ENCODE measurements at regions not wholly inside any gene's neighbourhood (a gene's known extent, or its start where the extent isn't known, plus 50 kb on each side); places are given as distances from the start of the nearest gene placed in this dataset.

DNA sequence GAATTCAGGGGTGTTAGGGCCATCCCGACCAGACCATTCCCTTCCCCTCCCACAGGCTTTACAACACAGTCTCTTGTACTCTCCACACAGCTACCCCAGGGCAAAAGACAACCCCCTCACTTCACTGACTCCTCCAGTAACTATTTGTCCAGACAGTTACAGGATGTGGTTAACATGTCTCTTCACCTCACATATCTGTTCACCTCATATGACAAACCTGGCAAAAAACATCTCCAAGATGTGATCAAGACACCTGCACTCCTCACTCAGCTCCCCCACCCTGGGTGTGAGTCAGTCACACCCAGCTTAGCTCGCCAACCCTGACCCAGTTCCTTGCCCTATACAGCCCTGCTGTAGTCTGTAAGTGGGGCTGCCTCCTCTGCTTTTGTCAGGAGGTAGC is 490.5 kb upstream of the CHRM3 start:
- DNase-seq, result no peak

DNA sequence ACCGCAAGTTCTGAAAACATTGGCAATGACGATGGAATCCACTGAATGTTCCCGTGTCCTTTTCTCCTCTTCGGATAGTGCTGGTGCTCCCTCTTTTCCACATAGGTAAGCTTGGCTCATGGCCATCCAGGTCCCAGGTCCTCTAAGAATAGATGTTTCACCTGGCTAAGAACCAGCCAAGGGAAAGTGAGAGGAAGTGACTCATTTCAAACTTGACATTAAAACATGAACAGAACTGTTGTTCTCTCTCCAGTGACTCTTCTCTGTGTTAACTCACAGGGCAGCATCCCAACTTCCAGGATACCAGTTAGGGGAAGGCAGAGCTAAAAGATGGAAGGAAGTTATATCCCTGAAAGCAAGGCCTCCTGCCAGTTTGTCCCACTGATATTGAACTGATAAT is 493.8 kb upstream of the CHRM3 start:
- no peak for DNase-seq

DNA sequence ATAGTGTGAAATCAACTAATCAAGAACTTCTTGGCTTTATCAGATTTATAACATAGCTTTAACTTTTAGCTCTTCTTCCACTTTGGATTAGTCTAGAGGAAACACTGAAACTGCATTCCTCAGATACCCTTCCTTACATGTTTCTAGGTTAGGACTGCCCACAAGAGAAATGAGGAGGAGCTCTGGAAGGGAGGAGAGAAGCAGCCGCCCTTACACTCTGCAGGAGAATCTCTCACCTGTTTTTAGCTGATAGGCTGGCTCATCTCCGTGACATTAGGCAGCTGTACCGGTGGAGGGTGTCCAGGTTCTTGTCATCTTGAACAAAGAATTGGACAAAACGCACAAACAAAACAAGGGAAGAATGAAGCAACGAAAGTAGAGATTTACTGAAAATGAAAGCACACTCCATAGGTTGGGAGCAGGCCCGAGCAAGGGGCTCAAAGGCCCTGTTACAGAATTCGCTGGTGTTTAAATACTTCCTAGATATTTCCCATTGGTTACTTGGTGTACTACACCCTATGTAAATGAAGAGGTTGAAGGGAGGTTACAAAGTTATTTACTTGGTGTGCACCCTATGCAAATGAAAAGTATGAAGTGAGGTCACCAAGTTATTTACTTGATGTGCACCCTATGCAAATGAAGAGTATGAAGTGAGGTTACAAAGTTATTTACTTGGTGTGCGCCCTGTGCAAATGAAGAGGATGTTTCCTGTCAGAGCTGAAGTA is 524.9 kb upstream of the CHRM3 start:
- no peak for DNase-seq

DNA sequence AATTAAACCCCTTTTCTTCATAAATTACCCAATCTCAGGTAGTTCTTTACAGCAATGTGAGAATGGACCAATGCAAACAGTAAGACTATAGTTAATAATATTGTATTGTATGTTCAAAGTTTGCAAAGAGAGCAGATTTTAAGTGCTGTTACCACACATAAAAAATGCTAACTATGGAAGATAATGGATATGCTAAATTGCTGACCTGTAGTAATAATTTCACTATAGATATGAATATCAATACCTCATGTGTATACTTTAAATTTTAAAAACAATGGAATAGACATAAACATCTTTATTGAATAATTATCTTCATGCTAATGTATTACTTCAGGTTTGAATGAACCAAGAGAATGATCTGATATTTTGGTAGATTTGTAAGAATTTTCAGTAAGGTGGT is 552.4 kb upstream of the CHRM3 start:
- DNase-seq, result no peak

DNA sequence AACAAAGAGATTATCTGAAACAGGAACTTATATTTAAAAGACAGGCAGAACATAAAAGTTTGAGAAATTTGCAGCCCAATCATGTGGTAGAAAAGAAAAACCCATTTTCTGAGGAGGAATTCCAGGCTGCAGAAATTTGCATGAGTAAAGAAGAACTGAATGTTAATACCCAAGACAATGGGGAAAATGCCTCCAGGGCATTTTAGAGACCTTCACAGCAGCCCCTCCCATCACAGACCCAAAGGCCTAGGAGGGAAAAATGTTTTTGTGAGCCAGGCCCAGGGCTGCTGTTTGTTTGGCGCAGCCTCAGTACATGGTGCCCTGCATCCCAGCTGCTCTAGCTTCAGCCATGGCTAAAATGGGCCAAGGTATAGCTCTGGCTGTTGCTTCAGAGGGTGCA is 554.3 kb upstream of the CHRM3 start:
- no peak for DNase-seq

DNA sequence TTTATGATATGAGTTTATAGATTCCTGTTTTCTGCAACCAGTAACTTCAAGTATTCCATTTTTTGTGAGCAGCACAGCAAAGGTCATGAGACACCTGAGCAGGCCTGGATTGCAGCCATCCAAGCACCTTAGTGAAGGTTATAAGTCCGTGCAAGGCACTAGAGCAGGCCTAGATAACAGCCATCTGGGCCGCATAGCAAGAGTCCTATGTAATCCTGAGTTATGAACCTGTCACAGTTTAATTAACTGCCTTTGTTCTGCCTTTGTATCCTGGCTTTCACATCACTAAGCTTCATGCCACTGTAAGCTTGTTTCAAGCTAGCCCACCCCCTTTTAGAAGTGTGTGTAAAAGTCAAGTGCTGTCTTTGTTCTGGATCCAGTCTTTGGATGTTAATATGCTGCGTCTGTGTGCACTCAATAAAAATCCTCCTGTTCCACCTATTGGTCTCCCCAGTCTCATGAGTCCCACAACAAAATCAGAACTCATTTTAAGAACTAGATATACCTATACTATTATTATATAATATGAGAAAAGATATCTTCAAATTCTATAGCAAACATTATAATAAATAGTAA is 556.2 kb upstream of the CHRM3 start:
- no peak for DNase-seq

DNA sequence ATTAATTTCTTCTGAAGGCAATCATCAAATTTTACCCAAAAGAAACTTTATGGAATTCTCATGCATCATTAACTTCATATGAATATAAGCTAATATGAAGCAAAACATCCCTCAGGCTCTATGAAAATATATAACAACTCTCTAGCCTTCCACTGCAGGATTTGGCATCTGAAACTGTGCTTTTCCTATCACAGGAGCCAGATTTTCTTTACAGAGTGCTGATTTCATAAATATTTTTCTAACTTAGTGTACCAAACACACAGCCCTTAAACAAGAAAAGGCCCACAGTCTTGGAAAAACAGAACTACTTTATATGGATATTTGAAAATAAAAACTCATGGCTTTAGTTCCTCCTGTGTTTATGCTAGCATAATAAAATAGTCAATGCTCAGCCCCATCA is 559.5 kb upstream of the CHRM3 start:
- no peak for DNase-seq

DNA sequence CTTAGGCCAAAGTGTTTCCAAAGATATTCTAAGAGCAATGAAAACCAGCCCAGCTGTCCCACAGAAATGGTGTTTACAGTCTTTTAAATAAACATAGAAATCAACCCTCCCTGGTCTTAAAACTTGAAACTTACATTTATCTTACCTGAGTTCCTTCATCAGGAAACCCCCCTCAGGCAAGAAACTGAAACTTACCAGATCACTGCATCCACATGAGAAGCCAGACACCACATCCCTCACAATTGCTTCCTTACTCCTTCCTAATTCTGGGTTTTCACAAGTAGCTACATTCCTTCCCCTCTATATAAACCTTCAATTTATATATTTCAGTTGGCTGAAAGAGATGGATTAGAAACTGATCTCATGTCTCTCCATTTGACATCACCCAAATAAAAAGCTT is 563.0 kb upstream of the CHRM3 start:
- no peak for DNase-seq

DNA sequence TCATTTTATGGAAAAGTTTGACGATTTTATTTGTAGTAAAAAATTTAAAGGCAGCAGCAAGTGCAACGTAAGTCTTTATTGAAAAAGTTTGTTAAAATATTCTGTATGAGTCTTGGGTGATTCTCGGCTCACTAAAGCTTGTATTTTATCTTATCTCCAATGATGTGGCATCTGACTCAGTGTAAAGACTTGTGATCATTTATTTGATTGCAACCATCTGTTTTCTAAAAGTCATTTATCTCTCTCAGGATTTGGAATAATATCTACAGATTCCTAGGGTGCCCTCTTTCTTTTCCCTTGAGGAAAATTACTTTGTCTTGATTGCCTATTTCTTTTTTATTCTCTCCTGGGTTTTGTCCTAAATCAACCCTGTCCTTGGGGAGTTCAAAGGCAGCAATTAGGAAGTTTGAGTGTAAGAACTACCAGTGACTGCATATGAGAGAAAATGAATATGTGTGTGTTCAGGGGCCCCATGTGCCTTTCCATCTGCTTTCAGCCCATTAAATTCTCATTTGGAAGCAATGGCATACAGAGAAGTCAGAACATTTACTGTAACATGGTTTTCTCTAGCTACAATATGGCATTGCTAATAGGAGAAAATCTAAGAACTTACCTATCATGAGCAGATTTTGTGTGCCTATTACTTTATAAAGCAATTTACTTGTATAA is 575.0 kb upstream of the CHRM3 start:
- DNase-seq, result no peak

DNA sequence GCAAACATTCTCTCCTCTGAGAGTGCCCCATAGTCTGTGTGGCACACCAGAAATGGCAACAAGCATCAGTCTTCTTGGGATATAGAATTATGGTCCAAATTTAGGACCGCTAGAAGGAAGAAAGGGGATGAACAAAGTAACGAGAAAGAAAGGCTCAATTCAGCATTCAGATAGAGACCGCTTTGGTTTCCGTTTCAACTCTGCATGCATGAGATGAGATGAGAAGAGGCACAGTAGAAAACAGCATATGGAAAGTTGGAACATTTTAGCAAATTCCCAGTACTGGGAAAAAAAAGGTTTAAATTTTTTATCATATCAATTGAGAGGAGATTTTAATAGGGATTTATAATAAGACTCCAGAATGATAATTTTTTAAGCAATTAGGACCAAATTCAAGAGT is 595.5 kb upstream of the CHRM3 start:
- DNase-seq, result no peak

DNA sequence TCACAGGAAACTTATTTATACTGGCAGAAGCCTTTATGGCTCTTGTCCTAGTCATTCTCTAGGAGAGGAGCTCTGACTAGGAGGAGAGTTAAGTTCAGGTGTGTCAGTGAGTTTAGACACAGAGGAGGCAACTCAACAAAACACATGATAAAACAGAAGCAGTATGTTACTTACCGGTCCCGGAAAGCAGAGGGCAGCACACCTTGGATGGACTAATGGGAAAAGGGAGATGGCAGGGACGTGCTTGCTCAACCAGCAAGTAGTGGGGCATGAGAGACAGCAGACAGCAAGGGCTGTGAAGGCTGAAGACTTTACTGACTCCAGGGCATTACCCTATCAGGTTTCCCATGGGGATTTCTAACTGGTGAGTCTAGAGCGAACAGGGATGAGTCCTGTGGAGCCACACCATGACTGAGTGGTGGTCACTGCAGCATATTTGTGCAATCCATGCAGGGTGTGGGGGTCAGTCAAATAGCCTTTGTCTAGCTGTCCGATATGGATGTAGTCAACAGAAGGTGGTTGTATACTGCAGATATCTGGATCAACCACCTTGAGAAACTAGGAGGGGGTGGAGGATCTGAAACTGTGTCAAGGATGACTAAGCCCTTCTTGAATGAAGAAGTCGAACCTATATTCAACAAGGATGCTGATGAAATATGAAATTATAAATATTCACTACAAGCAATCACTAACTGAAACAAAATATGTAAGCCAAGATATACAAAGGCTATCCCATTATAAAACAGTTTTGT is 596.3 kb upstream of the CHRM3 start:
- DNase-seq, result no peak

DNA sequence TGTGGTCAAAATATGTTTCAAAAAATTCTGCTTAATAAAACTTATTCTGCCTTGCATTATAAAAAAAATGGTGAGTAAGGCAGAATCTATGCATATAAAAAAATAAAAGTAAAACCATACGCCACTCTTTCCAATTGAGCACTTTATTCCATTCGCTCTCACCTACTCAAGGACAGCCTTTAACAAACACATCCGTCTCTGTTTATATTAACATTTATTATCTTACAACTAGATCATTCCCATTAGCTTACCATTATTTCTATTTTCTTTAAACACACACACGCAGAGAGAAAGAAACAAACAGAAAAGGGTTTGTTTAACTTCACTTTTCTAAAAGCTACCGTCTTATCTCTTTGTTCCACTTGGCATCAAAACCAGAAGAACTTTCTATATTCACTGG is 598.9 kb upstream of the CHRM3 start:
- no peak for DNase-seq

DNA sequence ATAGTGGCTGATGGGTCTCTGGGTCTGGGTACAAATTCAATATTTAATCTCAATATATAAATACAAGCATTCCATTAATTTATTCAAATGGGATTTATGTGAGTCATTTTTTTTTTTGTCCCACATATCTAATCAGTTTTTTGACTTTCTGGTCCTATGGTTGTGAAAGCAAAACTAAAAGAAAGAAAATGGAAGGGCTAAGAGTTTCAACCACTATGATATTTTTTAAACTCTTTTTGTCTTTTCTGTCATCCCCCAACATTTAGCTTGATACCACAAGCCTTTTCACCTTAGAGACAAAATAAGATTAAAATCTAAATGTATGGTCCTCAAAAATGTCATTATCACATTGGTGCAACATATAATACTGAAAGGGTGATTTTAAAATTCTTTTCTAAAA is 602.7 kb upstream of the CHRM3 start:
- no peak for DNase-seq

DNA sequence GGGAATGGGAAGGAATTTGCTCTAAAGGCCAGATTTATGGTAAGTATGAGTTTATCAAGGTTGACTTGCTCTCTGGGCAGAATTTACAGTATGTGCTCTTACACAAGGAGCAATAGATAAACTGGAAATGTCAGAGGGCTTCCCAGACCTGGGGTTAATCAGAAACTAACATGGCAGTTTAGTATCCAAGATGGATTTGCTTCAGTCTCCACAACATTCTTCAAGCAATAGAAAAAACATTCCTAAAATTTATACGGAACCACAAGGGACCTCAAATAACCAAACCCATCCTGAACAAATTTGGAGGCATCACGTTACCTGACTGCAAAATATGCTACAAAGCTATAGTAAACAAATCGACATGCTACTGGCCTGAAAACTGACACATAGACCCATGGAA is 606.7 kb upstream of the CHRM3 start:
- DNase-seq, result no peak

DNA sequence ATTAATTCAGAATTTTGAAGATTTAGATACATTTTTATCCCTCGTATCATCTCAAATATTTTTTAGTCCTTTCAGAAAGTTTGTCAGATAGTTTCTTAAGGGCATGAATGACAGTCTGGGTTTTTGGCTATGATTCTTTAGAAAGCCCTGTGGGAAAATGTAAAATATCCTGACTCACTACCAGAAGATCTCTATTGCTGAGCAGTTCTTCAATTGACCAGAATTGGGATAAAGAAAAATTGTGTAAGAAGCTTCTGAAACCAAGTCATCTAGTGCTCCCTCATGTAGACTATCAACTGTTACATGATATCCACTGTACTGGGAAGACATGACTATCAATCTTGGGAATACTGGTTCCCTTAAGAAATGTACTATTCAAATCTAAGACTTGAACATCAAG is 608.3 kb upstream of the CHRM3 start:
- no peak for DNase-seq

DNA sequence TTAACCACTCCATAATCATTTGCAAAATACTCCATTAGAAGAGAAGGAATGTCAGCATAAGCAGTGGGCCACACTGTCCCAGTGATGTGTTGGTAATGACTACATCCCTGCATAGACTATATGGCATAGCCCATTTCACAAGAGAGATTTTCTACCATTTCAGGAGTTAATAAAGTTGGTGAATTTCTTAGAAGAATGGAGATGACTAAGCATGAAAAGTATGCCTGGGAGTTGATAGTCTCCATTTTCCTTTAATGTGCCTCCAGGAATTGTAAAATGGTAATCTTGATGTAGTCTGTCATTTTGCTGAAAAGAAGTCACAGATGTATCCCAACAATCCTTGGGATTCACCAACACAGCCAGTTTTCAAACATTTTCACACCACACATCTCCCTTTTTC is 608.8 kb upstream of the CHRM3 start:
- no peak for DNase-seq

DNA sequence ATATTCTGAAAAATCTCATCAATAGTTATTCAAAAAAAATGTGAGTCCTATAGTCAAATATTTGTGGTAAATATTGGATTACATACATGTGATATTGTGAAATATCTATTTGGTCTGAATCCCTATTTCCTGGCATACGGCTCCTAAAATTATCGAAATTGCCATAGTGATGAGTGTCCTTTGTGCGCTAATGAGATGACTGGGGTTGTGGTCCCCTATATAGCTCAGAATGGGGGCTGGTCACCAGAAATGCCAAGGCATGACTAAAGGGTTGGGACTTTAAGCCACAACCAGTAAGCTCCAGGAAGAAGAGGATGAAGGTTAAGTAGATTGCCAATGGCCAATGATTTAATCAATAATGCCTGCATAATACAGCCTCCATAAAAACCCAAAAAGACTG is 610.2 kb upstream of the CHRM3 start:
- DNase-seq, result no peak

DNA sequence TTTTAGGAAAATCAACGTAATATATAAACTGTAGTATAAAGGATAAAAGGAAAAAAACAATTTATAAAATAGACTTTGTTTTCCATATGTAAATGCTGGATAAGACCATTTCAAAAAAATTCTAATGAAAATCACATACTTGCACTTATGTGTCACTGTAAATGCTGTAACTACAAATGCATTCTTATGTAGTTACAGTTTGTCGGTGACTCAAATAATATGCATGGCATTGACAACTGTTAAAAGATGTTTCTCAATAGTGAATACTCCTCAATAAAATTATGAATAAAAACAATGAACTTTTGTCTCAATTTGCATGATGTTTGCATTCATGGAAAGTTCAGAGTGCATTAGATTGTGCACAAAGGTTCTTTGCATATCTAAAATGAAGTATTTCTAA is 614.0 kb upstream of the CHRM3 start:
- no peak for DNase-seq

DNA sequence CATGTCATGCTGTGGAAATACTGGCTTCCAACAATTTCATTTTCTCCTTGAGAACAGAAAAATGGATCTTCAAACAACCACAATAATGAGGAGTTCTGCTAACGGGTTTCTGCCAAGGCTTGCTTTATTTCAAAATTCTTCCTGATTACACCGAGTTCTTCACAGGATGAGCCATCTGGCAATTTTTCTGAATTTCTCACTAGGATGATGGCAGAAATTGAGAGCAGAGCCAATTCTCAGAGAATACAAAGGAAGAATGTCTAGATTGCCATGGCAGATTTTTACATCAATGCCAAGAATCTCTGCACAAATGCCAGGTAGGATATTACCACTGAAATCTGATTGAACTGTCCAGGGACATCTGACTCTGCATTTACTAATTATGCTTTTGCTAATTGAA is 619.0 kb upstream of the CHRM3 start:
- no peak for DNase-seq

DNA sequence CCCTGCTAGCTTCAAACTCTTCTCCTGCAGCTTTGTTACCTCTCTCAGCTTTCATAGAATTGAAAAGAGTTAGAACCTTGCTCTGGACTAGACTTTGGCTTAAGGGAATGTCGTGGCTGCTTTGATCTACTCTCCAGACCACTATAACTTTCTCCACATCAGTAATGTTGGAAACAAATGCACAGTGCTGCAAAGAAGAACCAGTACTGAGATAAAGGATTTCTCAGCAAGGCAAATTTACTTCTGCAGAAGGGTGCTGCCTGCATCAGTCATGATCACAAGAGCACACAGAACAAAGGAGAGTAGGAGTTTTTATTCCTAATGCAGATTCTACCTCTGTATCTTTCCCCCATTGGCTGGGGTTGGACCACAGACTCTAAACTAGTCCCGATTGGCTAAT is 621.6 kb upstream of the CHRM3 start:
- DNase-seq, result no peak

DNA sequence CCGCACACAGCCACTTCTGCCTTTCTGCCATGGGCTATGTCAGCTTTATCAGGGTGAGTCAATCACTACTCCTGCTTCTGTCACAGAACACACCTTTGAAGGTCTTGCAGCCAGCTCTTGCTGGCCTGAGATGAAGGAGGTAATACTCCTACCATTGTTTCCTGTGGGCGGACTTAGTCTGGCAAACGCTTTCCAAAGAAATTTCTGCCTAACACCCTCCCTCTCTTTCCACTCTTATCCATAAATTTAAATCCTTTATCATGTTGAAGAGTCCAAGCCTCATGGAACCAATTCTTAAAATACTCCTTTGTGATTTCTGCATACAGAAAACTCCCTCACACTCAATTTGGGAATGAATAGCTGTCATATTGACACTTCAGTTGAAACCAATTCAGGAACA is 633.1 kb upstream of the CHRM3 start:
- DNase-seq, result no peak

DNA sequence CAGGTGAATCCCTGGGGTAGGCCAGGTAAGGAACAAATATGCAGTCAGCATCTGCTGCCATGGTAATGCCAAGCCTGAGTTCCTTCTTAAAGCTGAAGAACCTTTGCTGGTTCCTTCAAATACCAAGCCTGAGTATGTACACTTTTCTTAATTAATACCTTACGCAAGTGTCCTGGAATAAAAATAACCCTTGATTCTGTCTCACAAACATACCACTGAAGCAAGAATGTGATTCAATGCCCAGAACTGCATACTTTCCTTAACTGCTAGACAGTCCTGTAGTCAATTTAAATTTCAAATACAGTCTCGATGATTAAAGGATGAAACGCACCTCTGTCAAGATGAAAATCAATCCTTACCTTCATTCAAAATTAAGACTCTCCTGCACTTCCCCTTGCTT is 634.0 kb upstream of the CHRM3 start:
- no peak for DNase-seq

DNA sequence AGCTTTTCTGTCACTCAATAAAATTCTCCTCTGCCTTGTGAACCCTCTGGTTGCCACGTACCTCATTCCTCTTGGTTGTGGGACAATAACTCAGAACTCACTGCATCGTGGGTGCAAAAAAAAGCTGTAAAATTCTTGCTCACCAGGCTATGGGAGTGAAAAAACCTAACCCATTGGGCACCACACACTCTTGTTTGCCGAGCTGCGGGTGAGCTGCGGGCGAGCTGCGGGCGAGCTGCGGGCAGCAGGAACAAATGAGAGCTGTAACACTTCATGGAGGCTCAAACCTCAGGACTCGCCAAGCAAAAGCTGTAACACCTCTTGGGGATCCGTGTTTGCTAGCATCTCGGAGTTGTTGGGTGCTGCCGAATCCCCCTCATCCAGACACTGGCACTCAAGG is 641.3 kb upstream of the CHRM3 start:
- DNase-seq, result no peak

DNA sequence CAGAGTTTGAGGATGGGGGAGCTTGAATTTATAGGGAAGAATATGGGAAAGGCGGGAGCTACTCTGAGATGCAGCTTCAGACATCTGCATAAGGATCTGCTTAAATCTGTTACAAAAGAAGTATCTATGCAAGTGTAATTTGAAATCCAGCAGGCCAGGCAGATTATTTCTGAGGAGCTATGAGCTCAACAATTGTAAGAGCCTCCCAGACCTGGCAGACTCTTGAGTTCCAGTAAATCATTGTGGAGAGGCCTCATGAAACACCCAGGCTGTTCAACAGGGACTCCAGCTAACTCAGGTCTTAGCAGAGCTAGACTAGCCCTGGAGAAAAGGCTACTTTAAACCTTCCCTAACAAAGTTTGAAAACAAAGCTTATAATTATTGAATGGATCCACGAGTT is 647.5 kb upstream of the CHRM3 start:
- no peak for DNase-seq
